Heart left ventricle (tissue), 16 donors: ENCODE measurements at regions not wholly inside any gene's neighbourhood (a gene's known extent, or its start where the extent isn't known, plus 50 kb on each side); places are given as distances from the start of the nearest gene placed in this dataset.

ENCODE experiments used
- ATAC-seq, 4 donors: fragments of 200-7000 bp; cut with Tn5 transposase; one replicate each; pipeline ENCODE4 v1.9.1; 2020 to 2022; ENCODE audit warnings: moderate library complexity in 4 of 4, mild to moderate bottlenecking in 3 of 4, moderate number of reproducible peaks in 1 of 4
- DNase-seq, 5 donors: peaks; one replicate each; pipeline ENCODE4 v3.0.0-alpha.2; 2020
- H3K27ac ChIP-seq, 12 donors: fragments of 200-600 bp; sonication (generic) in 4 of 12; one replicate each; pipeline versions ENCODE4 v1.5.0 to v1.8.0; 2016 to 2022; ENCODE audit warnings: mild to moderate bottlenecking in 2 of 12
- H3K27me3 ChIP-seq, 9 donors: fragments of 200-600 bp; sonication (generic) in 2 of 9; one replicate each; pipeline versions ENCODE4 v1.5.1 to v1.8.0; 2016 to 2022; ENCODE audit warnings: mild to moderate bottlenecking in 3 of 9
- H3K36me3 ChIP-seq, 9 donors: fragments of 200-600 bp; sonication (generic) in 2 of 9; one replicate each; pipeline versions ENCODE4 v1.5.0 to v1.8.0; 2018 to 2022; ENCODE audit warnings: mild to moderate bottlenecking in 2 of 9
- H3K4me1 ChIP-seq, 12 donors: fragments of 200-600 bp; sonication (generic) in 4 of 12; one replicate each; pipeline versions ENCODE4 v1.5.0 to v1.8.0; 2016 to 2022; ENCODE audit warnings: mild to moderate bottlenecking in 3 of 12
- H3K4me3 ChIP-seq, 12 donors: fragments of 200-600 bp; sonication (generic) in 4 of 12; one replicate each; pipeline versions ENCODE4 v1.5.0 to v1.8.0; 2017 to 2022; ENCODE audit warnings: mild to moderate bottlenecking in 9 of 12, moderate library complexity in 4 of 12
- H3K9me3 ChIP-seq, 12 donors: fragments of 200-600 bp; sonication (generic) in 4 of 12; one replicate each; pipeline versions ENCODE4 v1.5.0 to v1.8.0; 2016 to 2022; ENCODE audit warnings: mild to moderate bottlenecking in 1 of 12
- CTCF ChIP-seq, 12 donors: fragments of 200-600 bp; sonication (generic) in 4 of 12; IDR thresholded peaks; one replicate each; pipeline versions ENCODE4 v1.5.0 to v1.8.0; 2018 to 2022; ENCODE audit warnings: antibody characterized with exemption in 12 of 12, mild to moderate bottlenecking in 5 of 12
- POLR2A ChIP-seq, 2 donors: fragments of 450-650 bp; IDR thresholded peaks; one replicate each; pipeline ENCODE4 v1.6.1; 2017; ENCODE audit warnings: antibody characterized with exemption in 2 of 2, mild to moderate bottlenecking in 2 of 2, moderate library complexity in 2 of 2
- WGBS, 4 donors: extraction: QIAGEN DNeasy Blood & Tissue Kit in 2 of 4; methylation state at CpG; one replicate each; pipeline versions ENCODE4 v1.1.5 to v1.1.7; 2013 to 2018; 5-methylcytosine and 5-hydroxymethylcytosine counted together
- intact Hi-C, 10 donors: fragments of 100-400 bp; cut with DNase I; formaldehyde crosslinking; loops; one replicate each; pipeline versions ENCODE4 v1.11.1 to v1.14.2; 2022
- donor health status: ischemic (EF 13 %, LVEDD 7.1; RV severe dilation, severe dysfunction).
- donor health status: healthy with polysubstance abuse.
- donor health status: DM: no; HTN: yes; CAD: no.
- donor health status: DM: no; HTN: no; CAD: no.
- donor health status: ischemic (EF 25% LVEDD 6.9; RV normal size, moderate dysfunction).
- donor health status: ischemic (EF 25% LVEDD 5.7; RV mildly dilated, moderate dysfunction).
- donor health status: healthy.
- donor health status: DM: yes; HTN: yes; CAD: no.
- donor health status: ischemic (EF 35%, LVEDD 5.7; RV mildly dilated, moderate dysfunction).
- donor health status: nonischemic (EF 11% LVEDD 7.7; RV severe dilation, severe dysfunction).
- donor health status: DM: yes; HTN: yes; CAD: no.
- donor health status: PGD.
- donor health status: ischemic (EF 29% LVEDD 5.4; RV normal size, mild dysfunction).
- donor health status: nonischemic (EF 23%, LVEDD 6.1; RV moderate dilation, normal function).

DNA sequence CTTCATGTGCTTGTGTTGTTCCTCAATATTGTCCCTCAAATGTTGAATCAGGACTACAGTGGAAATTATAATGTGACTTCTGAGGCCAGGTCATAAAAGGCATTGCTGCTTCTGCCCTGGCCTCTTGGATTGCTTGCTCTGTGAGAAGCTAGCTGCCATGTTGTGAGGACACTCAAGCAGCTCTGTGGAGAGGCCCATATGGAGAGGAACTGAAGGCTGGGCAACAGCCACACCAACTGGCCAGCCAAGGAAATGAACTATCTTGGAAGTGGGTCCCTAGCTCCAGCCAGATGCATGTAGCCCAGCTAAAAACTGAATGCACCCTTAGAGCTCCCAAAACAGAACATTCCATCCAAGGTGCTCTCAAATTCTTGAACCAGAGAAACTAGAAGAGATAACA, 282.6 kb downstream of the BMP7 start:
- TF ChIP-seq POLR2A (IDR thresholded peaks at IDR 0.05) (no peak), CTCF (IDR thresholded peaks at IDR 0.05) (no peak)
- no peaks in the 10 kb centered on the region for H3K4me1 ChIP-seq
- no peak for ATAC-seq
- intact Hi-C loops: no loop called here
- no peak for DNase-seq
- H3K9me3 ChIP-seq: peaks cover 0 to 36% (median 23%) of the 10 kb centered on the region in 12 donors
- H3K27me3 ChIP-seq: peaks cover 0 to 11% (median 5%) of the 10 kb centered on the region in 9 donors
- no peak overlapping the region for H3K4me3 ChIP-seq
- no peaks in the 10 kb centered on the region for H3K36me3 ChIP-seq
- H3K27ac ChIP-seq: no peak overlapping the region

DNA sequence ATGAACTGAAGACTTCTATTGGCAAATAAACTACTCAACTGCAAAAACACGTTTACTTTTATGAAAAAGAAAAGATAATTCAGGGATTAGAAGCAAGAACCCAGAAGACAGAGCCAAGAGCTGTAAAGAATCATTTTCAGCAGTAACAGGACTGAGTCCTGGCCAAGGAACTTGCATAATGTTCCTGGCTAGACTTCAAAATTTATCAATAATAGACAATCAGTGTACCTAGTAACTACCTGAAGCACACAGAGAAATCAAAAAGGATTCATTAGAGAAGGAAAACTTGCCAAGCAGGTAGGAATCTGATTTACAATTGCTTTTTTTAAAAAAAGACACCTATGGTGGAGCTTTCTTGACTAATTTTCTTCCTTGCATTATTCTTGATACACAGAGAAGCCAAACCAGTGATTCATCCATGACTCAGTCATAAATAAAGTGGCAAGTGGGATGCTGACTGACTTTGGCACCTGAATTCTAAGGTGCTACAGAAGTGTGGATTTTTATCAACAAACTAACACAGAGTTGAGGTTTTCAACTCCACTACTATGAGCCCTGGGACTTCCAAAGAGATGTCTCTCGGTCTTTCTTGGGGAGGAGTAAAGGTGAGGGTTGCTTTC, 281.3 kb downstream of the BMP7 start:
- TF ChIP-seq CTCF (IDR thresholded peaks at IDR 0.05) (no peak), POLR2A (IDR thresholded peaks at IDR 0.05) (no peak)
- DNase-seq (no peak), ATAC-seq (no peak)
- H3K4me3 ChIP-seq: no peak overlapping the region
- no peaks in the 10 kb centered on the region for H3K36me3 ChIP-seq
- H3K9me3 ChIP-seq: peaks cover 0 to 36% (median 23%) of the 10 kb centered on the region in 12 donors
- intact Hi-C loops: no loop called here
- no peaks in the 10 kb centered on the region for H3K4me1 ChIP-seq
- 48 to 63% (median 54%) methylated on average over 2 of the region's 2 CpGs for WGBS, 4 donors
- H3K27ac ChIP-seq: no peak overlapping the region
- peaks cover 0 to 15% (median 4%) of the 10 kb centered on the region in 9 donors for H3K27me3 ChIP-seq

DNA sequence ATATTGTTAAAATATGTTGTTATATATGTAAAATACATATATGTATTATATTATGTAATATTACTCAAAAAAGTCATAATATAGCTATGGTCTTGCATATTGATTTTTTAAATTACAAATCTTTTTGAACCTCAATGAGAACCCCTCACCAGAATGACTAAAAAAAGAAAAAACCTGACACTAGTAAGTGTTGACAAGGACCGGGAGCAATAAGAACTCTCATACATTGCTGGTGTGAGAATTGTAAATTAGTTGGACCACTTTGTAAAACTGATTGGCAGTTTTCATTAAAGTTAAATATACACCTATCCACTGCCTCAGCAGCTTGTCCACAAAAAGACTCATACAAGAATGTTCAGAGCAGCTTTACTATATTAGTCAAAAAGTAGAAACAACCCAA, 280.0 kb downstream of the BMP7 start:
- intact Hi-C loops: no loop called here
- H3K27ac ChIP-seq: no peak overlapping the region
- no peak for DNase-seq
- no peaks in the 10 kb centered on the region for H3K4me1 ChIP-seq
- no peak for ATAC-seq
- H3K27me3 ChIP-seq: peaks cover 0 to 21% (median 4%) of the 10 kb centered on the region in 9 donors
- H3K4me3 ChIP-seq: no peak overlapping the region
- WGBS, 4 donors: 85 to 94% (median 90%) methylated on average over 1 of the region's 1 CpG
- no peaks in the 10 kb centered on the region for H3K36me3 ChIP-seq
- H3K9me3 ChIP-seq: peaks cover 0 to 36% (median 23%) of the 10 kb centered on the region in 12 donors
- no peak for TF ChIP-seq POLR2A (IDR thresholded peaks at IDR 0.05)

DNA sequence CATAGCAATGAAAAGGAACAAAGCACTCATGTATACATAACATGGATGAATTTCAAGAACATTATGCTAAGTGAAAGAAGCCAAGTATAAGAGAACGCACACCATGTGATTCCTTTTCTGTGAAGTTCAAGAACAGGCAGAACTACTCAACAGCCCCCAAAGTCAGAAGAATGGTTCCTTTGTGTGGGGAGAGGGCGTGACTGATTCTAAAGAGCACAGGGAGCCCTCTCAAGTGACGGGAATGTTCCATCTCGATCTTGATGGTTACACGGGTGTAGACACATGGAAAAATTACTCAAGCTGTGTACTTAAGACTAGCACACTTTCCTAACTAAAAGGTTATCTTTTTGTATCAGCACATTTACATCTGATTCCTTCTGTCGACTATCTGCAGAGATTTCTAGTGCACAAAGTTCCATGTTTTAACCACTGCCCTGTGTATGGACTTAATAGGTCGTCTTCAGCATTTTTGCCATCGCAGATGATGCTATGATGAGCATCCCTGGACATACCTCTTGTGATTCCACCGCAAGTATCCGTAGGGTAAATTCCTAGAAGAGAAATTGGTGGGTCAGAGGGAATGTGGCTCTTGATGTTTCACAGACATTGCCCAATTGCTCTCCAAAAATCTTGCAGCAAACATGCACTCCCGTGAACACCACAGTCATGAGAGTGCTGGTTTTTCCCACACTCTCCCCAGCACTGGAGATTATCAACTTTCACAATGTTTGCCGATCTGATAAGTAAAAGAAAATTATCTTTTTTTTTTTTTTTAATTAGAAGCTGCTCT, 279.3 kb downstream of the BMP7 start:
- WGBS, 4 donors: 58 to 79% (median 69%) methylated on average over 12 of the region's 12 CpGs
- Histone ChIP-seq H3K27ac (no peak overlapping the region), H3K4me3 (no peak overlapping the region), H3K36me3 (no peaks in the 10 kb centered on the region), H3K4me1 (no peaks in the 10 kb centered on the region), H3K27me3 (peaks cover 0 to 21% (median 4%) of the 10 kb centered on the region in 9 donors), H3K9me3 (peaks cover 0 to 36% (median 23%) of the 10 kb centered on the region in 12 donors)
- ATAC-seq (no peak), DNase-seq (no peak)
- TF ChIP-seq POLR2A (IDR thresholded peaks at IDR 0.05): no peak
- no peak for TF ChIP-seq CTCF (IDR thresholded peaks at IDR 0.05)
- intact Hi-C loops: no loop called here
